CD4-positive, alpha-beta memory T cell (primary cell): ENCODE measurements at regions not wholly inside any gene's neighbourhood (a gene's known extent, or its start where the extent isn't known, plus 50 kb on each side); places are given as distances from the start of the nearest gene placed in this dataset.
"Not testable (repeated sequence)": the region's sequence is repeated elsewhere in the genome, so short reads cannot be mapped to it uniquely, and the experiment has no call there.

Source experiments
- CTCF ChIA-PET: fragments of 350-600 bp; sonication (Branson Sonifier 250); formaldehyde crosslinking; loops from one replicate; lab custom pipeline; 2021; ENCODE audit warnings: inconsistent platforms; ENCODE audit not compliant: partially characterized antibody; lab: Charles Lee
- POLR2A ChIA-PET: fragments of 350-600 bp; sonication (Branson Sonifier 250); formaldehyde crosslinking; loops from one replicate; lab custom pipeline; 2021; ENCODE audit not compliant: partially characterized antibody; lab: Charles Lee
- DNase-seq, 5 donors: peaks; one replicate each; pipeline versions ENCODE4 v3.0.0 to v3.0.0-alpha.2; 2020 to 2022; ENCODE audit warnings: mixed read lengths in 1 of 5
- H3K27ac ChIP-seq: one replicate; pipeline ENCODE4 v1.7.0; 2013; ENCODE audit warnings: low read depth, low read length
- H3K27me3 ChIP-seq: 2 replicates; pipeline ENCODE4 v1.7.0; 2013; ENCODE audit warnings: mild to moderate bottlenecking, low read length, moderate library complexity; ENCODE audit not compliant: insufficient read depth
- H3K36me3 ChIP-seq: 2 replicates; pipeline ENCODE4 v1.7.0; 2013; ENCODE audit warnings: mild to moderate bottlenecking, low read length, moderate library complexity; ENCODE audit not compliant: insufficient read depth
- H3K4me1 ChIP-seq: 2 replicates; pipeline ENCODE4 v1.7.0; 2013; ENCODE audit warnings: mild to moderate bottlenecking, low read length, moderate library complexity; ENCODE audit not compliant: insufficient read depth
- H3K4me3 ChIP-seq, 2 donors: one replicate each; pipeline ENCODE4 v1.7.0; 2013; ENCODE audit warnings: low read length in 2 of 2, mild to moderate bottlenecking in 1 of 2
- H3K9me3 ChIP-seq, 2 donors: one replicate each; pipeline ENCODE4 v1.7.0; 2013; ENCODE audit warnings: low read length in 2 of 2, control low read depth in 1 of 2; ENCODE audit not compliant: control insufficient read depth in 1 of 2
- H3K27ac Mint-ChIP-seq, 7 donors: one replicate each; pipeline ENCODE4 v1.8.0; 2020 to 2021; ENCODE audit warnings: mixed read lengths in 7 of 7, mild to moderate bottlenecking in 6 of 7, inconsistent platforms in 3 of 7, moderate library complexity in 3 of 7
- H3K27me3 Mint-ChIP-seq, 2 donors: one replicate each; pipeline ENCODE4 v1.8.0; 2020 to 2021; ENCODE audit warnings: mixed read lengths in 2 of 2
- H3K36me3 Mint-ChIP-seq, 2 donors: one replicate each; pipeline ENCODE4 v1.8.0; 2020 to 2021; ENCODE audit warnings: mixed read lengths in 2 of 2, inconsistent platforms in 1 of 2, mild to moderate bottlenecking in 1 of 2
- H3K4me1 Mint-ChIP-seq, 4 donors: one replicate each; pipeline ENCODE4 v1.8.0; 2020 to 2021; ENCODE audit warnings: mixed read lengths in 4 of 4, mild to moderate bottlenecking in 1 of 4
- H3K4me3 Mint-ChIP-seq, 8 donors: one replicate each; pipeline ENCODE4 v1.8.0; 2020 to 2021; ENCODE audit warnings: mixed read lengths in 8 of 8, mild to moderate bottlenecking in 7 of 8, moderate library complexity in 6 of 8, inconsistent platforms in 3 of 8
- H3K9me3 Mint-ChIP-seq, 8 donors: one replicate each; pipeline ENCODE4 v1.8.0; 2020 to 2021; ENCODE audit warnings: mixed read lengths in 8 of 8, mild to moderate bottlenecking in 5 of 8, inconsistent platforms in 3 of 8, moderate library complexity in 1 of 8
- intact Hi-C: fragments of 100-400 bp; cut with micrococcal nuclease; formaldehyde crosslinking; loops from one replicate; pipeline ENCODE4 v1.15.1; 2023

DNA sequence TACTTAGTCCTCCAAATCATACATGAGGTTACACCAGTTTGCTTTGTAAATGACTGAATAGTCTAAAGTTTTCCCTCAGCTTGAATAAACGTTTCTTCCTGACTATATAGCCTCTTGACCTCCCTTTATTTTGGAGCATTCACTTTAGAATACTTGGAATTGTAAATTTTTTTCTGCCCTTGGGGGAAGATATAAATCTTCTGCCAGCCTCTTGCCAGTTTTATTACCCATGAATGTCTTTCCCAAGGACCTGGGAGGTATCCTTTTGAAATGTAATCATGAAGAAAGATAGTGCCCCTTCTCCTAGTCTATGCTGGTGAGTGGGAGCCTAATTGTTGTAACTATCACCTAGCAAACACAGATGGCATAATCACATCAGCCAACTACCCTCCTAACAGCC lies 2033.9 kb upstream of the PCDH20 start:
- Histone ChIP-seq H3K36me3 (no peaks in the 10 kb centered on the region), H3K9me3 (no peaks in the 10 kb centered on the region), H3K4me1 (no peaks in the 10 kb centered on the region), H3K27ac (no peak overlapping the region), H3K4me3 (no peak overlapping the region), H3K27me3 (no peaks in the 10 kb centered on the region)
- Mint-ChIP-seq H3K9me3 (peaks cover 0 to 6% (median 2%) of the 10 kb centered on the region in 8 donors), H3K4me1 (no peaks in the 10 kb centered on the region), H3K27ac (no peak overlapping the region), H3K36me3 (no peaks in the 10 kb centered on the region), H3K27me3 (no peaks in the 10 kb centered on the region), H3K4me3 (no peak overlapping the region)
- POLR2A ChIA-PET: no interaction called here
- intact Hi-C loops: no loop called here
- CTCF ChIA-PET: no interaction called here
- DNase-seq: no peak

DNA sequence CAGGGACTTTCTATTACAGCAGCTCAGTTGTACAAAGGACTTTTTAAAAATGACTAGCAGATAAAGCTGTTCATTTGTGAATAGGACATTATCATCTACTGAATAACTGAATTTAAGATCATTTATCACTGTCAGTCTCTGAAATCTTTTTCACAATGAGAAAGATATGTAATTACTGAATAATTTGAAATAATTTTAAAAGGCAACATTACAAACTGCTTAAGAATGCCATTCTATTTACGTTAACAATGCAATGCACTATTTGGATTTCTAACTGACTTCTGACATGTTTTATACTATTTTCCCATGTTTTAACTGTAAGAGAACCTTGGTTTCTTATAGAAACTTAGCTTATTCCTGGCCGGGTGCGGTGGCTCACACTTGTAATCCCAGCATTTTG lies 2033.0 kb upstream of the PCDH20 start:
- ChIA-PET CTCF (no interaction called here), POLR2A (no interaction called here)
- Mint-ChIP-seq H3K27ac (no peak overlapping the region), H3K9me3 (peaks cover 0 to 10% (median 1%) of the 10 kb centered on the region in 8 donors), H3K27me3 (no peaks in the 10 kb centered on the region), H3K36me3 (no peaks in the 10 kb centered on the region), H3K4me1 (no peaks in the 10 kb centered on the region), H3K4me3 (no peak overlapping the region)
- no peaks in the 10 kb centered on the region for H3K27me3 ChIP-seq
- intact Hi-C loops: no loop called here
- H3K4me3 ChIP-seq: no peak overlapping the region
- DNase-seq: no peak
- H3K36me3 ChIP-seq: no peaks in the 10 kb centered on the region
- H3K9me3 ChIP-seq: no peaks in the 10 kb centered on the region
- H3K27ac ChIP-seq: no peak overlapping the region
- H3K4me1 ChIP-seq: no peaks in the 10 kb centered on the region

DNA sequence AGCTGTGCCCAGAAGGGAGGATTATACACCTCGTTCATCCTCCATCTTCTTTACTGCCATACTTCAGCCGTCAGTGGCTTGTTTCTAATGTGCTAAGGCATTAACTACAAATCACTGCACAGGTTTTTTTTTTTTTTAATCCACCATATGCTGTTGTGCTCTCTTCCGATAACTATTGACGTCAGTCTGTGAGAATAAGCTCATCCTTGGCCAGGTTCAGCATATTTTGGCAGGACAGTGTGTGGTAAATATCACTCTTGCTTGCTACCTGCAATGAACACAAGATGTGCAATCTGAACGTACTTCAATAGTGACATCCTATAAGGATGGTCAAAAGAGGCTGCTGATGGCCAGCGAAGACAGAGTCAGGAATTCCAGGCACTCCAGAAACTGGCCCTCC lies 2030.7 kb upstream of the PCDH20 start:
- H3K9me3 ChIP-seq: no peaks in the 10 kb centered on the region
- no peaks in the 10 kb centered on the region for H3K36me3 ChIP-seq
- no peak overlapping the region for H3K27ac Mint-ChIP-seq
- H3K9me3 Mint-ChIP-seq: peaks cover 0 to 18% (median 2%) of the 10 kb centered on the region in 8 donors
- no peaks in the 10 kb centered on the region for H3K36me3 Mint-ChIP-seq
- no peaks in the 10 kb centered on the region for H3K27me3 ChIP-seq
- CTCF ChIA-PET: no interaction called here
- H3K27ac ChIP-seq: no peak overlapping the region
- DNase-seq: no peak
- no peaks in the 10 kb centered on the region for H3K4me1 ChIP-seq
- no peak overlapping the region for H3K4me3 Mint-ChIP-seq
- H3K4me3 ChIP-seq: no peak overlapping the region
- POLR2A ChIA-PET: no interaction called here
- H3K27me3 Mint-ChIP-seq: no peaks in the 10 kb centered on the region
- H3K4me1 Mint-ChIP-seq: no peaks in the 10 kb centered on the region
- intact Hi-C loops: no loop called here

DNA sequence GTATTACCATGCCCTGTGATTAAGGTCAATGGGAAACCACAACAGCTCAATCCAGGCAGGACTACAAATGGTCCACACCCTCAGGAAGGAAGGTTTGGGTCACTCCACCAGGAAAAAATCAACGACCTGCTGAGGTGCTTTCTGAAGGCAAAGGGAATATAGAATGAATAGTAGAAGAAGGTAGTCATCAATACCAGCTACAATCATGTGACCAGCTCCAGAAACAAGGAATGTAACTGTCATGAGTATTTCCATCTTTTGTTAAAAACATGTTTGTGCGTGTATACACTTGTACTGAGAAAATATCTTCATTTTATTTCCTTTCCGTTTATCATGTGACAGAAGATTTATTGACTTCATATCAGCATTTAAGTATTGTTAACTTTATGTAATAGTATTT lies 2028.6 kb upstream of the PCDH20 start:
- H3K36me3 Mint-ChIP-seq, POLR2A ChIA-PET, H3K4me3 ChIP-seq, H3K9me3 ChIP-seq, H3K27me3 Mint-ChIP-seq, intact Hi-C loops, H3K4me1 Mint-ChIP-seq, DNase-seq, H3K4me3 Mint-ChIP-seq, CTCF ChIA-PET, H3K36me3 ChIP-seq, H3K27me3 ChIP-seq, H3K27ac Mint-ChIP-seq, H3K4me1 ChIP-seq, H3K27ac ChIP-seq: not testable (repeated sequence)
- H3K9me3 Mint-ChIP-seq: peaks cover 0 to 18% (median 4%) of the 10 kb centered on the region in 8 donors

DNA sequence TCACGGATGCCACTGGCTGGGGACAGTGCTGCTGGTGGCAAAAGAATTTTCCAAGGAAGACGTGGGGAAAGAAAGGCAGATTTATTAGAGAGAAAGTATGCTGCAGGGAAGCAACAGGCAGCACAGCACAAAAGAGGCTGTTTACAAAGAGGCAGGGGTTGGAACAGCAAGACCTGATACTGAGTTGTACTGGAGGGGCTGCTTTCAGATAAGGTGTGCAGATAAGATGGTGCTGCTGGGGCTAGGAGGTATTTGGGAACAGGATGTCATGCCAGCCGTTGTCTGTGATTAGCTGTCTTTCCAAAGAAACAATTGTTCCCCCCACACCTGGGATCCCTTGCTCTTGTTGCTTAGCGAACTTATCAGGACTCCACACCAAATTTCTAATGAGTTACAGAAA lies 2023.3 kb upstream of the PCDH20 start:
- Histone ChIP-seq H3K36me3 (no peaks in the 10 kb centered on the region), H3K27ac (no peak overlapping the region), H3K4me3 (no peak overlapping the region), H3K4me1 (no peaks in the 10 kb centered on the region), H3K9me3 (no peaks in the 10 kb centered on the region), H3K27me3 (no peaks in the 10 kb centered on the region)
- H3K9me3 Mint-ChIP-seq: peaks cover 0 to 14% (median 7%) of the 10 kb centered on the region in 8 donors
- intact Hi-C loops: no loop called here
- ChIA-PET POLR2A (no interaction called here), CTCF (no interaction called here)
- no peak overlapping the region for H3K4me3 Mint-ChIP-seq
- H3K27ac Mint-ChIP-seq: no peak overlapping the region
- no peaks in the 10 kb centered on the region for H3K36me3 Mint-ChIP-seq
- no peaks in the 10 kb centered on the region for H3K27me3 Mint-ChIP-seq
- no peaks in the 10 kb centered on the region for H3K4me1 Mint-ChIP-seq
- no peak for DNase-seq

DNA sequence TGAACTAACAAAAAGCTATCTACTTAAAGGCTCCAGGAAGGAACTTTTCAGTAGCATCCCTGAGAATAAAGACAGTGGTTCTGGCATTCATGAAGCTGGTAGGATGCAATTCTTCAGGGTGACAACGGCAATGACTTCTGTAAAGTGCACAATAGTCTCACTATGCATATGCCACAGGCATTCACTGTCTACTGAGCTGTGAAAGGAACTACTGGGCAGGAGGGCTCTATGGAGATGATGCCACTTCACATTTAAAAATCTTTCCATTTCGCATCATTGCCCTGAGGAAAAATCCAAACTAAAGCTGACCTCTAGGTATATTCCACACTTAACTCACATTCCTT lies 2020.6 kb upstream of the PCDH20 start:
- Histone ChIP-seq H3K4me1 (no peaks in the 10 kb centered on the region), H3K27ac (no peak overlapping the region), H3K36me3 (no peaks in the 10 kb centered on the region), H3K4me3 (no peak overlapping the region), H3K9me3 (no peaks in the 10 kb centered on the region), H3K27me3 (no peaks in the 10 kb centered on the region)
- ChIA-PET CTCF (no interaction called here), POLR2A (no interaction called here)
- no peaks in the 10 kb centered on the region for H3K36me3 Mint-ChIP-seq
- DNase-seq: no peak
- no peak overlapping the region for H3K4me3 Mint-ChIP-seq
- intact Hi-C loops: no loop called here
- peaks cover 0 to 14% (median 6%) of the 10 kb centered on the region in 8 donors for H3K9me3 Mint-ChIP-seq
- H3K27me3 Mint-ChIP-seq: no peaks in the 10 kb centered on the region
- no peak overlapping the region for H3K27ac Mint-ChIP-seq
- no peaks in the 10 kb centered on the region for H3K4me1 Mint-ChIP-seq

DNA sequence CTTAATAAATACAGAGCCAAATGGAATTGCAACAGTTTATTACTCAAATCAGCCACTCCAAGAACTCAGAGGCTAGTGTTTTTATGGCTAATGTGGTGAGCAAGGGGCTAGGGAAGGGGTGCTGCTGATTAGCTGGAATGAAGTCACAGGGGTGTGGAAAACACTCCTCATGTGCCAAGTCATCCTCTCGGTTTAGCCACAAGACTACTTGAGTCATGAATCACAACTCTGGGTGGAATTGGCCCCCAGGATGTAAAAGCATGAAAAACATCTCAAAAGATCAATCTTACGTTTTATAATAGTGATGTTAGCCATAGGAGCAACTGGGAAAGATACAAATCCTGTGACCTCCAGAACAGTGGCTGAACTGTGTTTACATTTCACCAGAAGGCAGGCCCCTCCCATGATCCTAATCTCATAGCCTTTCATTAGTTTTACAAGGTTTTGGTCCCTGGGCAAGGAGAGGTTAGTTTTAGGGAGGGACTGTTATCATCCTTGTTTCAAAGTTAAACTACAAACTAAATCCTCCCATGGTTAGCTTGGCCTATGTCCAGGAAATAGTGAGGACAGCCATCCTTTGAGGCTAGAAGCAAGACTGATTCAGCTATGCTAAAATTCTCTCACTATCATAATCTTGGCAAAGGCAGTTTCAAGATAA lies 2020.1 kb upstream of the PCDH20 start:
- Mint-ChIP-seq H3K9me3 (peaks cover 0 to 14% (median 6%) of the 10 kb centered on the region in 8 donors), H3K4me1 (no peaks in the 10 kb centered on the region), H3K4me3 (no peak overlapping the region)

More for the DNA sequence above, 2020.1 kb upstream of the PCDH20 start:
- Mint-ChIP-seq H3K27ac (no peak overlapping the region), H3K36me3 (no peaks in the 10 kb centered on the region), H3K27me3 (no peaks in the 10 kb centered on the region)
- intact Hi-C loops: no loop called here
- H3K27me3 ChIP-seq: no peaks in the 10 kb centered on the region
- H3K4me3 ChIP-seq: no peak overlapping the region
- H3K27ac ChIP-seq: no peak overlapping the region
- no peak for DNase-seq
- H3K36me3 ChIP-seq: no peaks in the 10 kb centered on the region
- H3K4me1 ChIP-seq: no peaks in the 10 kb centered on the region
- POLR2A ChIA-PET: no interaction called here
- CTCF ChIA-PET: no interaction called here
- no peaks in the 10 kb centered on the region for H3K9me3 ChIP-seq
